ENCODE measurements at regions not wholly inside any gene's neighbourhood (a gene's known extent, or its start where the extent isn't known, plus 50 kb on each side); places are given as distances from the start of the nearest gene placed in this dataset.

DNA sequence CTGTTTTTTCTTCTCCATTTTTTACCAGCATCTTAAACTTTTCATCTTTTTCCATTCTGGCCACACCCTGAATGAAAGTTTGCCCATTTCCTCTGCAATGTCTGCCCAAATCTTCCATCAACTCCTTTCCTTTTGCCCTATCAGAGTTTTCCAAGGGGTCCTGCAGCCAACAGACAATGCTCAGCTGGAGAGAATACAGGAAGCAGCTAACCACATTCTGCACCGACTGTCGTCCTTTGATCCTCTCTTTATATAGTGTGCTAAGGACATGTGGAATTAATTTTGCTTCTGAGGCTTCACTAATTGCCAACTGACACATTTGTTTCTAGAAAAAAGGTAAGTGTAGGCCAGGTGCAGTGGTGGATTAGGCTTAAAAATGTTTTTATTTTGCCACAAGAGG, 50.5 kb upstream of the DLX2 start:
- no peak for DNase-seq (ENCODE audit: low spot score)

DNA sequence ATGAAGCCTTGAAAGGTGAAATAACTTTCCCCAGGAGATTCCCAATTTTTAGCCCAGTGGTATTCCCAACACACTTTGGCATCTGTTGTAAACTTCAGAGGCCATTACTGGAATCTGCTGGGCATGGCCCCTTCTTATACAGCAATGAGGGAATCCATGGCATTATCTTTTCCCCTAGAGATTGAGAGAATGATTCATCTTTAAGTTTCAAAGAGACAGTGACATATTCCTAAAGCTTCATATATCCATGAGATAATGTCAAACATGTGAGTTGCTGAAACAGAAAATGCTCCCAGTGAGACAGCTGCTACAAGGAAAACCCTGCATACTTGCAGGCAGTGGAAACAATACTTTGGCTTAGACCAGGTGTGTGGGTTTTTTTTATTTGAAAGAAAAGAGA, 51.1 kb upstream of the DLX2 start:
- no peak for DNase-seq (ENCODE audit: low spot score)

- no peak for DNase-seq (ENCODE audit: low spot score)
These were observed 53.1 kb upstream of the DLX2 start for GRCh38 chr2:172155752-172156151.

GRCh38 chr2:172160839-172161238, 58.1 kb upstream of the DLX2 start:
- no peak for DNase-seq (ENCODE audit: low spot score)

DNA sequence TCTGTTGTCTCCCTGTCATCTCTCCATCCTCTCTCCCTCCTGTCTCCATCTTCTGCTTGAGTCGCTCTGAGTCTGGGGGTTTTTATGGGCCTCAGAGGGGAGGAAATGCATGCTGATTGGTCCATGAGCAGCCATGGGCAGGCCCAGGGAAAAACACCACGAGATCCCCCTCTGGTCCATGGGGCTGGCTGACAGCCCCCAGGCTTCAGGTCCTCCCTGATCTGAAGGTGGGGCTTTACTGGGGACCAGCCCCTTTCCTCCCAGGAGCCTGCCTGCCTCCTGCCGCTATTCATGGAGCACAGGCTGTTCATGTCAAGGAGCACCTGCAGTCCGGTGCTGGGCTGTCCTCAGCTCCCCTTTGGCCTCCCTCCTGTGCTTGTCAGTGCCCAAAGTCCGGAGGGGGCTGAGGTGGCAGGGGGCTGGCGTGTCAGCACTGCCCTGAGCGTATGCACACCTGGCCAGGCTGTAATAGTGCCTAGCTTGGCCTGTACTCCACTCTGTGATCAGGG, 59.6 kb upstream of the DLX2 start:
- DNase-seq (ENCODE audit: low spot score): no peak

DNA sequence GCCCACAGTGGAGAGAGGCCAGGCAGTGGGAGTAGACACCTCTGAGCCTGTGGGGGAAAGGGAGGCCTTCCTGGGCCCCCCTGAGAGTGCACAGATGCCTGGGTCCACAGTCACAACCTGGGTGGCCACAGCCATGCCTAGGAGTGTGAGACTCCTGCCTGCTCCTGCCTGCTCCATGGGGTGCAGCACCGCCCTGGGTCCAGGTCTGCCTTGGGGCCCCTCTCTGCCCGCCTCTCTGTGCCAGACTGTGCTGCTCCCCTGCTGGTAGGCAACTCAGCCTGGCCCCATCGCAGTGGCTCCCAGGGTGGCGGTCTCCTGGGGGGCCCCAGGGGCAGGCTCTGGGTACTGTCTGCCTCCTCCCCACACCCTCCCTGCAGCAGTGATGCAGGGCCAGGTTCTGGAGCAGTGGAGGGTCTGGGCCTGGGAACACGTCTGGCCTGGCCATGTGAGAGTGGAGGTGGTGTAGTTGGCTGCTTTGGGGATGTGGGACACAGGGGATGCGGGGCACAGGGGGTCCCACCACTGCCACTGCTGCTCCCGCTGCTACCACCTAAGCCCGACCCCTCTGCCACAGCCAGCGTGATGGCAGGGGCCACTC, 60.1 kb upstream of the DLX2 start:
- no peak for DNase-seq (ENCODE audit: low spot score)

DNA sequence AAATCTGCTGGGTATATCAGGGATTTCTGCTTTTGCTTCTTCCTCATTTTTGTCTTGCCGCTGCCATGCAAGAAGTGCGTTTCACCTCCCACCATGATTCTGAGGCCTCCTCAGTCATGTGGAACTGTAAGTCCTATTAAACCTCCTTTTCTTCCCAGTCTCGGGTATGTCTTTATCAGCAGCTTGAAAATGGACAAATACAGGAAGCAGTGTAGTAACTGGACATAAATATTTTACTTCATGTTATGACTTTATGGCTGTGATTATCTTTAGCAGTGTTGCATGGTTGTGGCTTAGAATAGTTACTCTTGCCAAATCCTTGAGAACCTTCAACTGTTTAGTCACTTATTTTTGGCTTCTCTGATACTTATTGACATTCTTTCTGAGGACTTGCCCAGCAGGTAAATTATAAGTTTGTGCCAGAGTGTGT, 66.2 kb upstream of the DLX2 start:
- no peak for DNase-seq (ENCODE audit: low spot score)

- DNase-seq (ENCODE audit: low spot score): no peak
These were observed 66.9 kb upstream of the DLX2 start for GRCh38 chr2:172169611-172170010.

DNA sequence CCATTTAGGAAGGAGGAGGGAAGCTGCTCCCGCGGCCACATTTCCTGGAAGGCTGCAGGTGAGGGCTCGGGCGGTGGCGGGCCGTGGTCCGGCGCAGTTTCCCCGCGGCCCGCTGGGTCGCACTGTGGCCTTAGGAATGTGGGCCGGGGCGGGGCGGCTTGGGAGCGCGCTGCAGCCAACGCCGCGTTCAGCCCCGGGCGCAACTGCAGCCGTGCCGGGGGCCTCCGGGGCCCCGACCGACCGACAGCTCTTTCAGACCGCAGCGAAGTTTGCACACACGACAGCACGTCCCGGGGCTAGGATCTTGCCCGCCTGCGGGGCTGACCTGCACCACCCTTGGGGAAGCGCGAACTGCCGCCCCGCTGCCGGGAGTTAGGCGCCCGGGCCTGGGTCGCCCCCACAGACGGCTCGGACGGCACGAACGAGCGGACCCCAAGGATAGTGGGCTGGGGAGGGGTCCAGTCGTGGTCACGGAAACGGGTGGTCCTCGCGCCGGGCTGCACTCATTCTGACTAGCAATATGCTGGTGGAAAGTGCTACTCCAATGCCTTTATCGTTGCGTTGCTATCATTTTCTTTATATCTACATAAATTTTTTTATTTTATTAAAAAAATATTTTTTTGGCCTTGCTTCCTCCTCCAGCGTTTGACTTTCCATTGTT, 69.9 kb upstream of the DLX2 start:
- DNase-seq (ENCODE audit: low spot score): peak; percentile 78

- DNase-seq (ENCODE audit: low spot score): no peak
These were observed 70.5 kb upstream of the DLX2 start for GRCh38 chr2:172173174-172173706.

- no peak for DNase-seq (ENCODE audit: low spot score)
These were observed 74.9 kb upstream of the DLX2 start for GRCh38 chr2:172177581-172177980.

GRCh38 chr2:172177996-172178395, 75.3 kb upstream of the DLX2 start:
- DNase-seq (ENCODE audit: low spot score): no peak

DNA sequence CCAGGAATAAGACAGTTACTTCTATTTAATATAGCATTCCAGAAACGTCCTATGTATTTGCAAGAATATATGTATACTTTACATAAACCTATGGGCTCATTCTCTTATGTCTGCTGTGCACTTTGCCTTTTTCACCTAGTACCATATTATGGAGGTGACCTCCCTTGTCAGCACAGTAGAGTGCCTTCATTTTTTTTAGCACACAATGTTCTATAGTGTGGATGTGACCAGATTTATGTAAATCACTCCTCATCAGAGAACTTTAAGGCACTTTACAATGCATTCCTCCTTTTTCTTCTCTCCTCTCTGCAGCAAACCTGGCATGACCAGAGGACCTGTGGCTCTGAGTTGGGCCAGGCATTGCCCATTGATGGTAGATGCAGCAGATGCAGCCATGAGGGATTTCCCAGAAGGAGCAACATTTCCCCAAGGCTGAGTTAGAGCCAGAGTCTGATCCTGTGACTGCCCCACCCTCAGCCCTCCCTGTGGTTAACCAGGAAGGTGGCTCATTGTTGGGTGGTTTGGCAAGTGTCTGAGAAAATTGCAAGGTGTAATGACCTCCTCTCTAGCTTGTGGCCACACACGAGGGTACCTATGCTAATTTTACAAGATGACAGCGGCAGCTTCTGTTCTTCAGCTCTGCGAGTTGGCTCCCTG, 76.5 kb upstream of the DLX2 start:
- no peak for DNase-seq (ENCODE audit: low spot score)

- no peak for DNase-seq (ENCODE audit: low spot score)
These were observed 79.1 kb upstream of the DLX2 start for GRCh38 chr2:172181840-172182239.

GRCh38 chr2:172182624-172183023, 79.9 kb upstream of the DLX2 start:
- no peak for DNase-seq (ENCODE audit: low spot score)

DNA sequence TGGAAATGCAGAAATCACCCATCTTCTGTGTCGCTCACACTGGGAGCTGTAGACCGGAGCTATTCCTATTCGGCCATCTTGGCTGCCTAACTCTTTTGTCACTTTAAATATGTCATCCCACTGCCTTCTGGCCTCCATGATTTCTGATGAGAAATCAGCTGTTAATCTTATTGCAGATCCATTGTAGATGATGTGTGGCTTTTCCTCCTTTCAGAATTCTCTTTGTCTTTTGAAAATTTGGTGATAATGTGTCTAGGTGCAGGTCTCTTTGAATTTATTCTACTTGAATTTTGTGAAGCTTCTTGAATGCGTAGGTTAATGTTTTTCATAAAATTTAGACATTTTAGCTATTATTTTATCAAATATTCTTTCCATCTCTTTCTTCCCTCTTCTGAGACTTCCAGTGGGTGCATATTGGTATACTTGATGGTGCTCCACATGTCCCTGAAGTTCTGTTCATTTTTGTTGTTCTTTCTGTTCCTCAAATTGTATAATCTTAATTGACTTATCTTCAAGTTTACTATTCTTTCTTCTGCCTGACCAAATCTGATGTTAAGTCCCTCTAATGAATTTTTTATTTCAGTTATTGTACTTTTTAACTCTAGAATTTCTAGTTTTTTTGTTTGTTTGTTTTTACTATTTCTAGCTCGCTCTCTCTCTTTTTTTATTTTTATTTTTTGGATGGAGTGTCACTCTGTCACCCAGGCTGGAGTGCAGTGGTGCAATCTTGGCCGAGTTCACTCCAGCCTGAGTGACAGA, 90.8 kb upstream of the DLX2 start:
- DNase-seq (ENCODE audit: low spot score): no peak

GRCh38 chr2:172195836-172196376, 93.2 kb upstream of the DLX2 start:
- no peak for DNase-seq (ENCODE audit: low spot score)

DNA sequence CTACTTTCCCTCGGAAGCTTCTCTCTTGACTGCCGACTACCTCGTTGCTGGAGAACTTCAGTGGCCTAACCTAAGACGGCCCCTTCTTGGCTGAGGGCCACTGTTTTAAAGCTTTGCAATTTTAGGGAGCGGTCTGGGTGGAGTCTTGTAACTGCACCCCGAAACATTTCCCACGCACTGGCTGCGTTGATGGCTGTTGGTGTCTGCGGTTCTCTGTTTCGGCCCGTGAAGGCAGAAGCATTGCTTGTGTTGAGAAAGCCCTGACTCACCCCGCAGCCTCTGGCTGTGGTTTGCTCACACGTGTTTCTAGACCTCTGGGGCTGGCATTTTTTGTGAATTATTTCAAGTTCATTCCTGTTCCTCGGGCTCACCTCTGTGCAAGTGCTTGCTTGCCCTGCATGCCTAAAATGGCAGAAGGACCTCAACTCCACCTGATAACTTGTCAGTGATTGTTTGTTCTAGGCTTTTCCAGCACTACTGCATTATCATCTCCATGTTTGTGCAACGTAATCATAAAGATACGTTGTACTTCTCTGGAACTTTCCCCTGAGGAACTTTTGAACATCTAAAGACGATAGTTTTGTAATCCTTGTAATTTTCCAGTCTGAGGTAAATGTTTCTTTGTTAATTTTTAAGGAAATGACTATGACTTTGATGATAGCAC, 94.2 kb upstream of the DLX2 start:
- DNase-seq (ENCODE audit: low spot score): no peak

DNA sequence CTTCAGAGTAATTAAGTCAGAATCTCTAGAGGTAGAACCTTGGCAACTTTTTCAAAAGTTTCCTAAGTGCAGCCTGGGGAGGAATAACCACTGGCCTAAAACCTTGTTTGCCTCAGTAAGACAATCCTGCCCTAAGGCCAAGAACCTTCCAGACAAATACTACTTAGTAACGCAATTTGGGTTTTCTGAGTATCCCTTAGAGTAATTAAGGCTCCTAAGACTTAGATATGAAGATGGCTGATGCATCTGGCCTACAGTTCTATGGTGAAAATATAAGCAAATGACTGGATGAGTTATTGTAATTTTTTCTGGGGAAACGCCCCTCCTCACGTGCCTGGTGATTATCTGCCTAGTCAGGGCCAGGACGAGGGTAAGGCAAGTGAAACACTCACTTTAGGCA, 95.7 kb upstream of the DLX2 start:
- no peak for DNase-seq (ENCODE audit: low spot score)

DNA sequence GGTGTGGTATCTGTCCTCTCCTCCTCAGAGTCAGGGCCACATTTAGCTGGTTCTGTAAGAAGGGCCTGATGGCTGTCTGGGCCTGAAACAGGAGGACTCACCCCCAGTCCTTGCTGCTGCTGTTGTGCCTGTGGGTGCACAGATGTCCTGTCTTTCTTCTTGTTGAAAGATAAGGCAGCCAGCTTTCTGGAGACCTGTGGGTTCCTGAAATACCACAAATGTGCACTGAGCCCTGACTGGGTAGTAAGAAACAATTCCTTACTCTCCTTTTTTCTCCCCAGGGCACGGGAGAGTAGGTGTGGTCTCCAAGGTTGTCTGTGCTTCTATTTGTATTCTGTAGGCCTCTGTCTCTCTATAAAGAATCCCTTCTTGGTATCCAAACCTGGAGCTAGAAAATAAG, 96.2 kb upstream of the DLX2 start:
- DNase-seq (ENCODE audit: low spot score): no peak

DNA sequence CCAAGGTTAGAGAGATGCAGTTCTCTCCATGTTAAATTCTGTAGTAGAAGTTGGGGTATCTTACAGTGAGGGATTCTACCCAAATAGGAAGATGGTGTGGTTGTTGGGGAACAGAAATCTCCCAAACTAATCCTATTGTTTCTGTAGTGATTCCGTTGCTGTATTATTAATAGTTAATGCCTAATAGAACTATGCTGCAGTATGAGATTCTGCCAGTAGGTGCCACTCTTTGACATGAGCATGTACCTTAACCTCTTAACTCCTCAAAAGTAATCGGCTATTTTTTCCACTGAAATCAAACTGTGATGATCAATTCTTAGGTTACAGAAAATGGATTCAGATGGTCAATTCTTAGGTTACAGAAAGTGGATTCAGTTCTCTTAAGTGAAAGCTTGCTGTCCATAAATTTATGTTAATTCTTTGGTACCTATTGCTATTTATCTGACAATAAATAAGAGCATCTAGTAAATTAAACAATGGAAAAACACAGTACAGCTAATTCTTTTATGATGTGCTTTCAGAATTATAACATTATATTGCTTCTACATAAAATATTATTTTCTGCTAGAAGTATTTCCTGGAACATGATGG, 97.9 kb upstream of the DLX2 start:
- DNase-seq (ENCODE audit: low spot score): no peak
